ENCODE measurements at regions not wholly inside any gene's neighbourhood (a gene's known extent, or its start where the extent isn't known, plus 50 kb on each side); places are given as distances from the start of the nearest gene placed in this dataset.
"Not testable (repeated sequence)": the region's sequence is repeated elsewhere in the genome, so short reads cannot be mapped to it uniquely, and the experiment has no call there.

DNA sequence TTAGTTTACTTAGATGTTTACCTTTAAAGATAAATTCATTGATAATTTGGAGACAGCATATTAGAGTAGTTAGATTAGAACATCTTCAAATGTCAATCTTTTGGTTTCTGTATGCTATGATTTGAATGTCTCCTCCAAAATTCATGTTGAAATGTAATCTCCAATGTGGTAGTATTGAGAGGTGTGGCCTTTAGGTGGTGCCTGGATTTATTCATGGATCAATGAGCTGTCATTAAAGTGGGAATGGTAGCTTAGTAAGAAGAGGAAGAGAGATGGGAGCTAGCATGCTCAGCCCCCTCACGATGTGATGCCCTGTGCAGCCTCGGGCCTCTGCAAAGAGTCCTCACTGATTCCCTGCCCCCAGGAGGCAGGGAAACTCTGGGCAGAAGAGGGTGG, 133.6 kb upstream of the TUT7 start:
- Histone ChIP-seq H3K27ac (no peak overlapping the region), H3K27me3 (replicated peaks; ENCODE audit: insufficient read depth) (no peaks in the 10 kb centered on the region), H3K4me3 (no peak overlapping the region), H3K36me3 (no peaks in the 10 kb centered on the region), H3K4me1 (ENCODE audit: control insufficient read depth in 1 of 2, low read depth in 2 of 2) (no peaks in the 10 kb centered on the region), H3K9me3 (no peaks in the 10 kb centered on the region)
- ATAC-seq (ENCODE audit: insufficient number of reproducible peaks, low FRiP score, low read depth) (no peak), DNase-seq (ENCODE audit: low spot score) (no peak)
- TF ChIP-seq, protein P1, sequence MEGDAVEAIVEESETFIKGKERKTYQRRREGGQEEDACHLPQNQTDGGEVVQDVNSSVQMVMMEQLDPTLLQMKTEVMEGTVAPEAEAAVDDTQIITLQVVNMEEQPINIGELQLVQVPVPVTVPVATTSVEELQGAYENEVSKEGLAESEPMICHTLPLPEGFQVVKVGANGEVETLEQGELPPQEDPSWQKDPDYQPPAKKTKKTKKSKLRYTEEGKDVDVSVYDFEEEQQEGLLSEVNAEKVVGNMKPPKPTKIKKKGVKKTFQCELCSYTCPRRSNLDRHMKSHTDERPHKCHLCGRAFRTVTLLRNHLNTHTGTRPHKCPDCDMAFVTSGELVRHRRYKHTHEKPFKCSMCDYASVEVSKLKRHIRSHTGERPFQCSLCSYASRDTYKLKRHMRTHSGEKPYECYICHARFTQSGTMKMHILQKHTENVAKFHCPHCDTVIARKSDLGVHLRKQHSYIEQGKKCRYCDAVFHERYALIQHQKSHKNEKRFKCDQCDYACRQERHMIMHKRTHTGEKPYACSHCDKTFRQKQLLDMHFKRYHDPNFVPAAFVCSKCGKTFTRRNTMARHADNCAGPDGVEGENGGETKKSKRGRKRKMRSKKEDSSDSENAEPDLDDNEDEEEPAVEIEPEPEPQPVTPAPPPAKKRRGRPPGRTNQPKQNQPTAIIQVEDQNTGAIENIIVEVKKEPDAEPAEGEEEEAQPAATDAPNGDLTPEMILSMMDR (IDR thresholded peaks at IDR 0.05) = no peak

DNA sequence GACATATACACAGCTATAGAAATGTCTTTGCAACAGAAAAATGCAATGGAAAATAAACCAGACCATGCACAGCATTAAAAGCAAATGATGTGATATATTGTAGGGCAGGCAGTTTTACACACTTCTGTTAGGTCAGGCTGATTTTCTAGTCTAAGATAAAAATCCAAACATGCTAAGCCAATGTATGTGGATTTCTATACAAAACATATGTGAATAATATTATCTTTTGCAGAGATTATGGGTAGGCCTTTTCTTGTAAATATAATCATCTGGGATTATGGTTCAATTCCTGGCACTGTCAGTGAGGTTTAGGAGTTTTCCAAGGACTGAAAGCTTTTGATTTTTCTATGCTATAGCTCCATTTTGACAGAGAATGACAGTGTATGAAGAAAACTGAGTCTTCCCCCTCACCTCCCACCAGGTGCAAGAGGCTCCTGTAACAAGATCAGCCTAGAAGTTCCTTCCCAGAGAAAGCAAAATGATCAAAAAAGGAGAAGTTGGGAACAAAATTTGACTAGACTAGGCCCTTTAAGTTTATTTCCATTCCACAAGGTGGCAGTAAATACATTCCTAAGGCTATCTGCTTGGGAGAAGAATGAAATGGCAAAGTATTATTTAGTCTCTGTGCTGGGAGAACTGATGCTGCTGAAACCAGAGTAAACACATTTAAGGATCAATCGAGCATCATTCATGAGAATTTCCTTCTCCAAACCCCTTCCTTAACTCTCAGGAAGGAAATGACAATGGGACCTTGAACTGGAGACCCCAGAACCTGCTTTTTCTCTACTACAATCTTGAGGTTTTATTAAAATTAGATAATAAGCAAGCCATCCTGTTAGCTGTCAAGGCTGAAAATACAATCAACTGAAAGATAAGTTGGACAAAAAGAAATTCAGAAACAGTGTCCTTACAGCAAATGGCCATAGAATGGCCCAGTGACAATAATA, 133.0 kb upstream of the TUT7 start:
- no peak overlapping the region for H3K4me3 ChIP-seq
- H3K27me3 ChIP-seq (replicated peaks; ENCODE audit: insufficient read depth) = no peaks in the 10 kb centered on the region
- DNase-seq (ENCODE audit: low spot score) = no peak
- H3K27ac ChIP-seq = no peak overlapping the region
- no peaks in the 10 kb centered on the region for H3K4me1 ChIP-seq (ENCODE audit: control insufficient read depth in 1 of 2, low read depth in 2 of 2)
- no peaks in the 10 kb centered on the region for H3K9me3 ChIP-seq
- TF ChIP-seq, protein P1 (IDR thresholded peaks at IDR 0.05) = peak; percentile 66
- no peaks in the 10 kb centered on the region for H3K36me3 ChIP-seq
- ATAC-seq (ENCODE audit: insufficient number of reproducible peaks, low FRiP score, low read depth) = no peak

GRCh38 chr9:86485359-86485758, 131.1 kb upstream of the TUT7 start:
- TF ChIP-seq, protein P1 (IDR thresholded peaks at IDR 0.05) = no peak
- no peaks in the 10 kb centered on the region for H3K9me3 ChIP-seq
- DNase-seq (ENCODE audit: low spot score) (no peak), ATAC-seq (ENCODE audit: insufficient number of reproducible peaks, low FRiP score, low read depth) (no peak)
- H3K27ac ChIP-seq = no peak overlapping the region
- no peak overlapping the region for H3K4me3 ChIP-seq
- no peaks in the 10 kb centered on the region for H3K4me1 ChIP-seq (ENCODE audit: control insufficient read depth in 1 of 2, low read depth in 2 of 2)
- H3K27me3 ChIP-seq (replicated peaks; ENCODE audit: insufficient read depth) = no peaks in the 10 kb centered on the region
- no peaks in the 10 kb centered on the region for H3K36me3 ChIP-seq

DNA sequence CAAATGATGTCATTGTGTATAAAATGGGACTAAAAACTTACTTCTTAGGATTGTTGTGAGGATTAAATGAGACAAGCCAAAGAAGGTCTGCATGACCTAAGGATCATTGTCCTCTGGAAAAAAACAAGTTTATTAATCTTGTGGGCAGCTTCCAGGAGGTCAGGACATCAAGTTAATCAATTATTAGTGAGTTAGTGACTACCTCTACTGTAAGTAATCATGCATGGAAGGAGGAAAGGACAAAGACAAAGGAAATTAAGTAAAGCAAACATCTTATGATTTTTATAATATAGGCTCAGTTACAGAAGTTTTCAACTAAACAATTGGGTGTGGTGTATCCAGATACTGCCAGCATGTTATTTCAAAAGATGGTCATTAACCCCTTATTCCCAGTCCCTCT, 129.3 kb upstream of the TUT7 start:
- Histone ChIP-seq H3K4me1 (ENCODE audit: control insufficient read depth in 1 of 2, low read depth in 2 of 2) (no peaks in the 10 kb centered on the region), H3K36me3 (no peaks in the 10 kb centered on the region), H3K27me3 (replicated peaks; ENCODE audit: insufficient read depth) (no peaks in the 10 kb centered on the region), H3K9me3 (no peaks in the 10 kb centered on the region), H3K4me3 (no peak overlapping the region), H3K27ac (no peak overlapping the region)
- DNase-seq (ENCODE audit: low spot score) = no peak
- TF ChIP-seq, protein P1 (IDR thresholded peaks at IDR 0.05) = no peak
- ATAC-seq (ENCODE audit: insufficient number of reproducible peaks, low FRiP score, low read depth) = no peak

GRCh38 chr9:86481466-86481865, 127.3 kb upstream of the TUT7 start:
- Histone ChIP-seq H3K9me3 (no peaks in the 10 kb centered on the region), H3K27me3 (replicated peaks; ENCODE audit: insufficient read depth) (no peaks in the 10 kb centered on the region), H3K27ac (no peak overlapping the region), H3K4me3 (no peak overlapping the region), H3K4me1 (ENCODE audit: control insufficient read depth in 1 of 2, low read depth in 2 of 2) (no peaks in the 10 kb centered on the region), H3K36me3 (no peaks in the 10 kb centered on the region)
- TF ChIP-seq, protein P1 (IDR thresholded peaks at IDR 0.05) = no peak
- no peak for ATAC-seq (ENCODE audit: insufficient number of reproducible peaks, low FRiP score, low read depth)
- no peak for DNase-seq (ENCODE audit: low spot score)

GRCh38 chr9:86475255-86475654, 121.0 kb upstream of the TUT7 start:
- H3K9me3 ChIP-seq; DNase-seq (ENCODE audit: low spot score); H3K36me3 ChIP-seq; ATAC-seq (ENCODE audit: insufficient number of reproducible peaks, low FRiP score, low read depth); H3K4me3 ChIP-seq; H3K27ac ChIP-seq; H3K27me3 ChIP-seq (replicated peaks; ENCODE audit: insufficient read depth); H3K4me1 ChIP-seq (ENCODE audit: control insufficient read depth in 1 of 2, low read depth in 2 of 2): not testable (repeated sequence)

All from thoracic aorta (tissue), 2 donors.